ENCODE measurements at regions not wholly inside any gene's neighbourhood (a gene's known extent, or its start where the extent isn't known, plus 50 kb on each side); places are given as distances from the start of the nearest gene placed in this dataset.

GRCh38 chr5:53194086-53194485 lies 84.5 kb upstream of the MOCS2 start:
- TF ChIP-seq, protein P1, sequence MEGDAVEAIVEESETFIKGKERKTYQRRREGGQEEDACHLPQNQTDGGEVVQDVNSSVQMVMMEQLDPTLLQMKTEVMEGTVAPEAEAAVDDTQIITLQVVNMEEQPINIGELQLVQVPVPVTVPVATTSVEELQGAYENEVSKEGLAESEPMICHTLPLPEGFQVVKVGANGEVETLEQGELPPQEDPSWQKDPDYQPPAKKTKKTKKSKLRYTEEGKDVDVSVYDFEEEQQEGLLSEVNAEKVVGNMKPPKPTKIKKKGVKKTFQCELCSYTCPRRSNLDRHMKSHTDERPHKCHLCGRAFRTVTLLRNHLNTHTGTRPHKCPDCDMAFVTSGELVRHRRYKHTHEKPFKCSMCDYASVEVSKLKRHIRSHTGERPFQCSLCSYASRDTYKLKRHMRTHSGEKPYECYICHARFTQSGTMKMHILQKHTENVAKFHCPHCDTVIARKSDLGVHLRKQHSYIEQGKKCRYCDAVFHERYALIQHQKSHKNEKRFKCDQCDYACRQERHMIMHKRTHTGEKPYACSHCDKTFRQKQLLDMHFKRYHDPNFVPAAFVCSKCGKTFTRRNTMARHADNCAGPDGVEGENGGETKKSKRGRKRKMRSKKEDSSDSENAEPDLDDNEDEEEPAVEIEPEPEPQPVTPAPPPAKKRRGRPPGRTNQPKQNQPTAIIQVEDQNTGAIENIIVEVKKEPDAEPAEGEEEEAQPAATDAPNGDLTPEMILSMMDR (IDR thresholded peaks at IDR 0.05) = no peak
- TF ChIP-seq ZFX (IDR thresholded peaks at IDR 0.05; ENCODE audit: borderline replicate concordance) = no peak
